Vagina (tissue), 2 donors: ENCODE measurements at regions not wholly inside any gene's neighbourhood (a gene's known extent, or its start where the extent isn't known, plus 50 kb on each side); places are given as distances from the start of the nearest gene placed in this dataset.

Experiments
- POLR2A ChIP-seq, 2 donors: fragments of 450-650 bp; IDR thresholded peaks; one replicate each; pipeline ENCODE4 v1.6.1; 2017; ENCODE audit warnings: antibody characterized with exemption in 2 of 2, mild to moderate bottlenecking in 2 of 2, moderate library complexity in 2 of 2
- TF ChIP-seq, protein P1 (sequence below), 3 experiments: fragments of 450-650 bp in 2 of 3; fragments of 200-600 bp in 1 of 3; sonication (generic) in 1 of 3; IDR thresholded peaks; one replicate each; pipeline ENCODE4 v1.5.1; 2017 to 2019; ENCODE audit warnings: antibody characterized with exemption in 3 of 3, mild to moderate bottlenecking in 2 of 3, moderate library complexity in 2 of 3

DNA sequence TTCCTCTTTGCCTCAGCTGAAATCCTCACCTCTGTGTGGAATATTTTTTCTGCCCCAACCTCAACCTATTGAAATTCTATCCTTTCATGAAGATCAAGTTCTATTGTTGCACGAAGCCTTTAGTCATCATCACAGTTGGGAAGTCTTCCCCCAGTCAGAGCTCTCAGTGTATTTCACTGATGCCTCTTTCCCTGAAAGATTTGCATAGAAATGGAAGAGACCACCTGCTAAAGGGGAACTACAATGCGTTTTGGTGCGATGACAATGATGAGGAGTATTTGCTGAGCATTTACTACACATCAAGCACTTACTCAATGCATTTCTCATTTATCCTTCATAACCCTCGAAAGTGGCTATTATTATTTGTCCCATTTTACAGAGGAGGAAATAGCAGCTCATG is 151.2 kb upstream of the KLF3 start:
- TF ChIP-seq, protein P1, sequence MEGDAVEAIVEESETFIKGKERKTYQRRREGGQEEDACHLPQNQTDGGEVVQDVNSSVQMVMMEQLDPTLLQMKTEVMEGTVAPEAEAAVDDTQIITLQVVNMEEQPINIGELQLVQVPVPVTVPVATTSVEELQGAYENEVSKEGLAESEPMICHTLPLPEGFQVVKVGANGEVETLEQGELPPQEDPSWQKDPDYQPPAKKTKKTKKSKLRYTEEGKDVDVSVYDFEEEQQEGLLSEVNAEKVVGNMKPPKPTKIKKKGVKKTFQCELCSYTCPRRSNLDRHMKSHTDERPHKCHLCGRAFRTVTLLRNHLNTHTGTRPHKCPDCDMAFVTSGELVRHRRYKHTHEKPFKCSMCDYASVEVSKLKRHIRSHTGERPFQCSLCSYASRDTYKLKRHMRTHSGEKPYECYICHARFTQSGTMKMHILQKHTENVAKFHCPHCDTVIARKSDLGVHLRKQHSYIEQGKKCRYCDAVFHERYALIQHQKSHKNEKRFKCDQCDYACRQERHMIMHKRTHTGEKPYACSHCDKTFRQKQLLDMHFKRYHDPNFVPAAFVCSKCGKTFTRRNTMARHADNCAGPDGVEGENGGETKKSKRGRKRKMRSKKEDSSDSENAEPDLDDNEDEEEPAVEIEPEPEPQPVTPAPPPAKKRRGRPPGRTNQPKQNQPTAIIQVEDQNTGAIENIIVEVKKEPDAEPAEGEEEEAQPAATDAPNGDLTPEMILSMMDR (IDR thresholded peaks at IDR 0.05) = no peak
- no peak for TF ChIP-seq POLR2A (IDR thresholded peaks at IDR 0.05)
